ENCODE measurements at regions not wholly inside any gene's neighbourhood (a gene's known extent, or its start where the extent isn't known, plus 50 kb on each side); places are given as distances from the start of the nearest gene placed in this dataset.

GRCh38 chr22:47225931-47226633 lies 463.6 kb downstream of the TBC1D22A start:
- no peak for DNase-seq (ENCODE audit: low spot score)

GRCh38 chr22:47225080-47225930 lies 462.9 kb downstream of the TBC1D22A start:
- no peak for DNase-seq (ENCODE audit: low spot score)

Measured in AG08396 (cell line).